Activated CD8-positive, alpha-beta memory T cell treated with anti-CD3 and anti-CD28 coated beads for 48 hours (primary cell): ENCODE measurements at regions not wholly inside any gene's neighbourhood (a gene's known extent, or its start where the extent isn't known, plus 50 kb on each side); places are given as distances from the start of the nearest gene placed in this dataset.
"Not testable (repeated sequence)": the region's sequence is repeated elsewhere in the genome, so short reads cannot be mapped to it uniquely, and the experiment has no call there.

ENCODE experiments used
- DNase-seq, 3 experiments: peaks; one replicate each; pipeline ENCODE4 v3.0.0-alpha.2; 2020; ENCODE audit warnings: low read depth in 2 of 3, low spot score in 2 of 3

GRCh38 chr15:39511000-39511915 is 69.6 kb upstream of the THBS1 start:
- no peak for DNase-seq

- no peak for DNase-seq
Observed at GRCh38 chr15:39511916-39512260, 69.0 kb upstream of the THBS1 start.

DNA sequence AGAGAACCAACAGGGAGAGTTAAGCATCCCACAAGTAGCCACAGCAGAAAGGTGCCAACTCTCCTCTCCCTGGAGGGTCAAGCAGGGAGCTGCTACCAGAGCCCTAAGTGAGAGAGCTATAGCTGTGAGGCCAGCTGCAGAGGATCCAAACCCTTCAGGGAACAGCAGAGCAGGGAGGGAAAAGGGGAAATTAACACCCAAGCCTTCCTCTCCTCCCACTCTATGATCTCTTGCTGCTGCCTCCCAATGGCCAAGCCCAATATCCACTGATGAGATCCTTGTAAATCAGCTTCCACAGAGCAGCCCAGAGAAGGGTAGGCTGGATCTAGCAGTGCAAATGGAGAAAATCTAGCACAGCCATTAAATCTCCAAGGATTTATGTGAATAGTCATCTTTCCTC is 68.2 kb upstream of the THBS1 start:
- no peak for DNase-seq

- no peak for DNase-seq
Observed at GRCh38 chr15:39513936-39514335, 66.9 kb upstream of the THBS1 start.

GRCh38 chr15:39514933-39515332 is 65.9 kb upstream of the THBS1 start:
- no peak for DNase-seq

DNA sequence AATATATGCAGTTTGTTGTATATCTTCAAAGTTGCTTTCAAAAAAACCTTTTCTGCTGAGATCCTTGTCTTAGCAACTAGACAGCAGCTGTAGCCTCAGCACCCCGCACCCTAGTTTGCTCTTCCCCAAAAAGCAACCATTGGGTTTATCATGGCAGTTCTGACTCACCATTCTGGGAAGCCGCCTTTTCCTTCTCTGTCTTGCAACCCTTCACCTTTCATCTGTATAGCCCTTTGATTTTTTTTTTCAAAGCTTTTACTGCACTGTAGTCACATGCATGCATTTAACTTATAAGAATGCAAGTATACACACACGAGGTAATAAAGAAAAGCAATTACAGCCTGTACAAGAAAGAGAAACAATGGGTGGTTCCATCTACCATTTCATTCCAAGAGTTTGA is 65.1 kb upstream of the THBS1 start:
- DNase-seq = no peak

GRCh38 chr15:39517122-39517855 is 63.6 kb upstream of the THBS1 start:
- DNase-seq = no peak

DNA sequence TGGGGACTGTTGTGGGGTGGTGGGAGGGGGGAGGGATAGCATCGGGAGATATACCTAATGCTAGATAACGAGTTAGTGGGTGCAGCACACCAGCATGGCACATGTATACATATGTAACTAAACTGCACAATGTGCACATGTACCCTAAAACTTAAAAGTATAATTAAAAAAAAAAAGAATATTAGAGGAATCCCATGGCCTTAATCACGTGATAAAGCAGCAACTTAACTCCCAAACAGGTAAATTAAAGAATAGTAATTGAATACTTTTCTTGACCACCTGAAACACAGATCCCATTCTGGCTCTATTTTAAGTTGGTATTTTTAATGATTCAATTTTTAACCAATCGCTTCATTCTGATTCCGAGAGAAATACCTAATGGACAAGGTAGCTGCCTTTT is 56.9 kb upstream of the THBS1 start:
- DNase-seq = not testable (repeated sequence)

DNA sequence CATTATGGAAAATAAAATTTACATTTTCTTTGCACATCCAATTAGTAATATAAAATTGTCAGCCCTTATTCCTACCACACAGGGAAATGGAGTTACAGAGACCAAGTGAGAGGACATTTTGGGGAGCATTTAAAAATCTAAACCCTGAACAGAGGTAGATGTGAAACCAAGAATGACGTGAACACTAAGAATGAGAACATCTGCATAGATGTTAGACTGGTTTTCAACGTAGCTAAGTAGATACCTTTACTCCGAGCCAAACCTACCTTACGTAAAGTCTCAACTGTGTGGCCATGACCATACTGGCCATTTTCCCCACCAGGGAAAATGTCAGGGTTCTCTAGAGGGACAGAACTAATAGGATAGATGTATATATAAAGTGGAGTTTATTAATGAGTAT is 51.4 kb upstream of the THBS1 start:
- no peak for DNase-seq

DNA sequence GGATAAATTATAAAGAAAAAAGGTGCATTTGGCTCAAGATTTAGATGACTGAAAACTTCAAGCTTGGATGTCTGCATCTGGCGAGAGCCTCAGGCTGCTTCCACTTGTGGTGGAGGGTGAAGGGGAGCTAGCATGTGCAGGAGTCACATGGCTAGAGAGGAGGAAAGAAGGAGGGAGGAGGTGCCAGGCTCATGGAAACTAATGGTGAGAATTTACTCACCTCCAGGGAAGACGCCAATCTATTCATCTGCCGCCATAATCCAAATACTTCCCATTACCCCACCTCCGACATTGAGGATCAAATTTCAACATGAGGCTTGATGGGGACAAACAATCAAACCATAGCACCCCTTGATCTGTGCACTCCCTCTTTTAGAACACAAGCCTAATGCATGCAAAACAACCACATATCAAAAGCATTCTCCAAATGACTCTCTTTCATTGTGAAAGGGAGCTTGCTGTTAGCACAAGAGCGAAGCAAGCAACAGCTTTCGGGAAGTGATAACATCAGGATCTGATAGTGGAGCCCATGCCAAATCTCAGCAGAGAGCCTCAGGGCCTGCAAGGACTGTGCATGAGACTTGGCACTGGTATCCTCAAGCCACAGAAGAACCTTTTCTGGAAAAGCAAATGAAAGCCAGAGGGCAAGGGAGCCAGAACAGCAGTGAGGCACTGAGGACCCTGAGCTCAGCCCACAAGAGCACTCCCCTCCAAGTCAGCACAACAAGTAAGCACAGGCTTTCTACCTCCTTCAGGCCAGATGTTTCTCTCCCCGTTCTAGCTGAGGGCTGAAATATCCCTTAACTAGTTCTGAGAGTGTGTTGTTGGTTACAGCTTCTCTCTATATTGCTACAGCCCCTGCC is 50.2 kb upstream of the THBS1 start:
- no peak for DNase-seq
